Spleen (tissue), 7 donors: ENCODE measurements at regions not wholly inside any gene's neighbourhood (a gene's known extent, or its start where the extent isn't known, plus 50 kb on each side); places are given as distances from the start of the nearest gene placed in this dataset.

ENCODE experiments used
- CTCF ChIP-seq, 11 experiments: fragments of 200-600 bp in 7 of 11; fragments of 450-650 bp in 4 of 11; sonication (generic) in 4 of 11; IDR thresholded peaks in 8 of 11; conservative IDR thresholded peaks in 3 of 11; 1 replicate in 7 of 11; 2 replicates in 4 of 11; pipeline versions ENCODE4 v1.4.0 to v1.8.0; 2016 to 2021; ENCODE audit warnings: antibody characterized with exemption in 11 of 11, inconsistent platforms in 4 of 11, mild to moderate bottlenecking in 1 of 11
- POLR2A ChIP-seq, 3 donors: fragments of 450-650 bp; IDR thresholded peaks; one replicate each; pipeline ENCODE4 v1.5.1; 2017; ENCODE audit warnings: antibody characterized with exemption in 3 of 3, mild to moderate bottlenecking in 1 of 3
- donor health status: DM: no; HTN: no; CAD: no; lungs with moderate emphysema.
- donor health status: DM: no; HTN: no; CAD: no.
- donor health status: DM: no; HTN: no; CAD: no.

GRCh38 chr15:97076011-97076410 is 745.5 kb downstream of the NR2F2 start:
- no peak for TF ChIP-seq CTCF (IDR thresholded peaks at IDR 0.05 in 8 of 11, conservative IDR thresholded peaks at IDR 0.05 in 3 of 11)
- TF ChIP-seq POLR2A (IDR thresholded peaks at IDR 0.05), result no peak
